Coronary artery (tissue), 2 donors: ENCODE measurements at regions not wholly inside any gene's neighbourhood (a gene's known extent, or its start where the extent isn't known, plus 50 kb on each side); places are given as distances from the start of the nearest gene placed in this dataset.
"Not testable (repeated sequence)": the region's sequence is repeated elsewhere in the genome, so short reads cannot be mapped to it uniquely, and the experiment has no call there.

Experiments used
- DNase-seq: peaks from one replicate; pipeline ENCODE4 v3.0.0-alpha.2; 2017; ENCODE audit warnings: low spot score
- H3K27ac ChIP-seq, 2 donors: fragments of 200-600 bp; sonication (generic); one replicate each; pipeline ENCODE4 v1.5.1; 2016 to 2019
- H3K4me3 ChIP-seq: fragments of 200-600 bp; sonication (generic); 2 replicates; pipeline ENCODE4 v1.5.1; 2016; ENCODE audit warnings: mild to moderate bottlenecking, moderate library complexity
- TF ChIP-seq, protein P1 (sequence below): fragments of 200-600 bp; sonication (generic); IDR thresholded peaks from one replicate; pipeline ENCODE4 v1.5.1; 2019; ENCODE audit warnings: antibody characterized with exemption

DNA sequence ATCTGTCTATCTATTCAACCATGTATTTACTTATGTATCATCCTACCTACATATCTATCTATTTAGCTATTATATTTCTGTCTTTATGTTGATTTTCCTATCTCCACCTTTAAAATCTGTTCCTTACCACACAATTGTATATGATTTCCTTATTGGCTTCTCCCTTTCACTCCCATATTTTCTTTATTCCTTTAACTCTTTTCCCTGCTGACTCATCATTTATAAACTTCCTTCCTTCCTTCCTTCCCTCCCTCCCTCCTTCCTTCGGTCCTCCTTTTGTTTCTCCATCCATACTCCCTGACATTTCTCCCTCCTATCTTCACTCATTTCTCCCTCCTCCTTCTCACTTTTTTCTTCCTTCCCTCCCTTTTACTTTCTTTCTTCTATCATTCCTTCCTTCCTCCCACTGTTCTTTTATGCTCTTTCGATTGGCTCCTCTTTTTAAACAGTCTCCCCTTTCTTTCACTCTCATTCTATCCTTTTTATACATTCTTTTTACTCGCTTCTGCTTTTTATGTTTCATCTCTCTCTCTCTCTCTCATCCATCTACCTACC lies 100.3 kb downstream of the RBMX2 start:
- H3K4me3 ChIP-seq, result no peak overlapping the region
- TF ChIP-seq, protein P1, sequence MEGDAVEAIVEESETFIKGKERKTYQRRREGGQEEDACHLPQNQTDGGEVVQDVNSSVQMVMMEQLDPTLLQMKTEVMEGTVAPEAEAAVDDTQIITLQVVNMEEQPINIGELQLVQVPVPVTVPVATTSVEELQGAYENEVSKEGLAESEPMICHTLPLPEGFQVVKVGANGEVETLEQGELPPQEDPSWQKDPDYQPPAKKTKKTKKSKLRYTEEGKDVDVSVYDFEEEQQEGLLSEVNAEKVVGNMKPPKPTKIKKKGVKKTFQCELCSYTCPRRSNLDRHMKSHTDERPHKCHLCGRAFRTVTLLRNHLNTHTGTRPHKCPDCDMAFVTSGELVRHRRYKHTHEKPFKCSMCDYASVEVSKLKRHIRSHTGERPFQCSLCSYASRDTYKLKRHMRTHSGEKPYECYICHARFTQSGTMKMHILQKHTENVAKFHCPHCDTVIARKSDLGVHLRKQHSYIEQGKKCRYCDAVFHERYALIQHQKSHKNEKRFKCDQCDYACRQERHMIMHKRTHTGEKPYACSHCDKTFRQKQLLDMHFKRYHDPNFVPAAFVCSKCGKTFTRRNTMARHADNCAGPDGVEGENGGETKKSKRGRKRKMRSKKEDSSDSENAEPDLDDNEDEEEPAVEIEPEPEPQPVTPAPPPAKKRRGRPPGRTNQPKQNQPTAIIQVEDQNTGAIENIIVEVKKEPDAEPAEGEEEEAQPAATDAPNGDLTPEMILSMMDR, result no peak
- H3K27ac ChIP-seq, result no peak overlapping the region
- no peak for DNase-seq

- no peak overlapping the region for H3K4me3 ChIP-seq
- TF ChIP-seq, protein P1, result no peak
- DNase-seq, result no peak
- no peak overlapping the region for H3K27ac ChIP-seq
Measured at GRCh38 chrX:130504019-130504418, 102.2 kb downstream of the RBMX2 start.

- DNase-seq, result no peak
- TF ChIP-seq, protein P1, result no peak
Measured at GRCh38 chrX:130507015-130507414, 105.2 kb downstream of the RBMX2 start.

DNA sequence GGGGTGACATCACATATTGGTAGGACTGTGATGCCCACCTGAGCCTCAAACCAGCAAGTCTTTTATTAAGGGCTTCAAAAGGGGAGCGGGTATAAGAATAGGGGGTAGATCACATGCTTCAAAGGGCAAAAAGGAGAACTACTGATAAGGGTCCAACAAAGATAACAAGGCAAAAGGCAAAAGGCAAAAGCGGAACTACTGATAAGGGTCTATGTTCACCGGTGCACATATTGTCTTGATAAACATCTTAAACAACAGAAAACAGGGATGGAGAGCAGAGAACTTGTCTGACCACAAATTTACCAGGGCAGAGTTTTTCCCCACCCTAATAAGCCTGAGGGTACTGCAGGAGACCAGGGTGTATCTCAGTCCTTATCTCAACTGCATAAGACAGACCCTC lies 110.7 kb downstream of the RBMX2 start:
- not testable (repeated sequence) for H3K4me3 ChIP-seq, H3K27ac ChIP-seq, DNase-seq

More at GRCh38 chrX:130507015-130507414, 105.2 kb downstream of the RBMX2 start:
- Histone ChIP-seq H3K4me3 (no peak overlapping the region), H3K27ac (no peak overlapping the region)

DNA sequence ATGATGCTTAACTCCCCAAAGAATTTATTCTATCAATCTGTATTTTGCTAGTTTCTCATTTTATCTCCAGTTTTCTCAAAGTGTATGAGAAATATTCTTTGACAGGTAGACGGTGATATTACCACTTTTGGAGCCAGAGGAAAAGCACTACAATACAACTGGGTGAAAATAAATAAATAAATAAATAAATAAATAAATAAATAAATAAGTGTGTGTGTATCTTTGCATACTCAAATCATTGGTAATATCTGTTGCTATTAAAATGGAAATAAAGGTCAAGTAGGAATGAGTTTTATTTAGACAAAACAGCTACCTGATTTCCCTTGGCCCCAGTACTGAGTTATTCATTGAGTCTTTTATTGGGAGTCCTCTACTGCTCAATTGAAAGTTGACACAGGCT lies 114.3 kb downstream of the RBMX2 start:
- Histone ChIP-seq H3K27ac (no peak overlapping the region), H3K4me3 (no peak overlapping the region)
- TF ChIP-seq, protein P1, result no peak
- DNase-seq, result no peak

GRCh38 chrX:130523460-130524394 lies 121.9 kb downstream of the RBMX2 start:
- no peak overlapping the region for H3K27ac ChIP-seq
- H3K4me3 ChIP-seq, result peak overlapping the region; percentile 62
- DNase-seq, result no peak
- TF ChIP-seq, protein P1, result no peak

DNA sequence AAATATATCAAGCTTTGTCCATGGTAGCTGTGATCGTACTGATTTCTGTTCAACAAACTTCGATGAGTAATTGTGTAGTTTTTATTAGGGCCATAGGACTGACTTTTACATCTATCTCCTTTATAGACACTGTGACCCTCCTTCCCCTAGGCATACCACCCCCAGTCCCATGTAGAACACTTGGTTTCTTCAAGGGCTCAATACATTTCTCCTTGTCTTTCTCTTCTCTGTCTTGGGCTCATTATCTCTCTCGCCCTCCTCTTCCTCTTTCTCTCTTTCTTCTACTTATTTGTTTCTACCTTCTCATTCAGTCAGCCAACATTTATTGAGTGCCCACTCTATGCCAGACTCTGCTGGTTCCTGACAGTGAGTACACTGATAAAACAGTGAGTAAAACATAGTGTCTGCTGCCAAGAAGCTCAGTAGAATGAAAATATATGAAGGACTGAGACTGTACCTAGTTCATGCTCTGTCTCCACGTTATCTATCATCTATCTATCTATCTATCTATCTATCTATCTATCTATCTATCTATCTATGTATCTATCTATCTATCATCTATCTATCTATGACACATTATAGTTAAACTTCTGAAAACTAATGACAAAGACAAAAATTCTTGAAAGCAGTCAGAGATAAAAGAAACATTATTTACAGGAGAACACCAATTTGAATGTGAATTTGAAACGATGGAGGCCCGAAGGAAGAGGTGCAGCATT lies 122.8 kb downstream of the RBMX2 start:
- DNase-seq, result no peak
- TF ChIP-seq, protein P1, result no peak
- H3K27ac ChIP-seq, result no peak overlapping the region
- H3K4me3 ChIP-seq, result peak overlapping the region; percentile 62
